ENCODE measurements at regions not wholly inside any gene's neighbourhood (a gene's known extent, or its start where the extent isn't known, plus 50 kb on each side); places are given as distances from the start of the nearest gene placed in this dataset.

DNA sequence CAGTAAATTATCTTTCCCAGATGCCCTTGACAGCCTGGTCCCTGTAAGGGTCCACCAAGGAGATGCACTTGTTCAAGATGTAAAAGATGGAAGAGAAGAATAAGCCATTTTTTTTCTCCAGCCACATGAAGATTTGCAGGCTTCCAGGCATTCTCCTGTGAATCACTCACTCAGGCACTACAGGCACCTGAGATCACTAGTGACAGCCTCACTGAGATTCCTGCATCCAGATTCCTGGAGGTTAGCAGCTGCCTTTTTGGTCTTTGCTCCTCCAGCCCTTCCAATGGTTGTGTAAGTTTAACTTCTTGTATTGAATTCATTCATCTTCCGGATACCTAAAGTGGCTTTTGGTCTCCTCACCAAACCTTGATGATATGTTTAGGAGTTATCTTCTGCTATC, 630.2 kb upstream of the CADM1 start:
- no peaks in the 10 kb centered on the region for H3K79me2 ChIP-seq (ENCODE audit: insufficient read depth)
- H3K9ac ChIP-seq: no peak overlapping the region
- no peaks in the 10 kb centered on the region; a peak in 1 of 4 replicates for H3K4me1 ChIP-seq (ENCODE audit: control insufficient read depth in 1 of 2, insufficient read depth in 2 of 2, low read depth in 1 of 2, low read length in 1 of 2)
- H3K4me3 ChIP-seq (ENCODE audit: low read depth in 2 of 2, low read length in 1 of 2): no peak overlapping the region
- H3K4me2 ChIP-seq: no peak overlapping the region
- DNase-seq: no peak
- no peak overlapping the region for H3K27ac ChIP-seq (ENCODE audit: low read depth in 2 of 2, low read length in 1 of 2)
- ChIA-PET POLR2A (no interaction called here), CTCF (interaction anchor here (1.0 kb wide), 1 partner anchor 29 kb away, joined by 4 read pairs; no protein-coding TSS in a partner anchor)
- no peaks in the 10 kb centered on the region for H3K36me3 ChIP-seq (replicated peaks in 1 of 2; ENCODE audit: control insufficient read depth in 1 of 2, insufficient read depth in 2 of 2, low read length in 1 of 2)
- no peaks in the 10 kb centered on the region for H3K9me3 ChIP-seq
- no peak for TF ChIP-seq SIN3A (IDR thresholded peaks at IDR 0.05; ENCODE audit: borderline replicate concordance, low read depth, low read length)
- TF ChIP-seq TCF12 (IDR thresholded peaks at IDR 0.05): no peak
- TF ChIP-seq YY1 (IDR thresholded peaks at IDR 0.05; ENCODE audit: low read depth): no peak
- TF ChIP-seq REST (IDR thresholded peaks at IDR 0.05; ENCODE audit: low read depth, low read length): no peak
- no peak for TF ChIP-seq EP300 (IDR thresholded peaks at IDR 0.05; ENCODE audit: borderline replicate concordance in 1 of 2, low read depth in 1 of 2, low read length in 1 of 2)
- no peak for TF ChIP-seq GABPA (IDR thresholded peaks at IDR 0.05; ENCODE audit: low read depth)
- no peak for TF ChIP-seq SMC3 (IDR thresholded peaks at IDR 0.05; ENCODE audit: low read depth, low read length)
- no peak for TF ChIP-seq GATA2 (CRISPR knock-in tag; IDR thresholded peaks at IDR 0.05)
- TF ChIP-seq MXI1 (IDR thresholded peaks at IDR 0.05; ENCODE audit: low read depth, low read length): no peak
- TF ChIP-seq RCOR1 (IDR thresholded peaks at IDR 0.05; ENCODE audit: low read length): no peak
- no peak for TF ChIP-seq EZH2phosphoT487 (IDR thresholded peaks at IDR 0.05; ENCODE audit: borderline replicate concordance, low read depth)
- no peak for TF ChIP-seq RFX5 (IDR thresholded peaks at IDR 0.05; ENCODE audit: low read length)
- no peak for TF ChIP-seq PBX3 (IDR thresholded peaks at IDR 0.05)
- no peak for TF ChIP-seq USF1 (IDR thresholded peaks at IDR 0.05; ENCODE audit: borderline replicate concordance, low read depth)
- no peak for TF ChIP-seq FOXJ3 (CRISPR knock-in tag; IDR thresholded peaks at IDR 0.05)
- TF ChIP-seq FOSL2 (IDR thresholded peaks at IDR 0.05; ENCODE audit: borderline replicate concordance, low read depth): no peak
- H3K27me3 ChIP-seq (ENCODE audit: insufficient read depth): no peaks in the 10 kb centered on the region
- WGBS (ENCODE audit: low lambda C conversion rate): 74% methylated on average over 1 of the region's 1 CpG
- H4K20me1 ChIP-seq (ENCODE audit: insufficient read depth): no peaks in the 10 kb centered on the region
- H3F3A ChIP-seq (replicated peaks; ENCODE audit: insufficient read depth): no peaks in the 10 kb centered on the region
- no peaks in the 10 kb centered on the region for H3K9me2 ChIP-seq
- H2AFZ ChIP-seq (ENCODE audit: low read depth): no peak overlapping the region

Data from SK-N-SH (cell line).